SK-N-SH (cell line): ENCODE measurements at regions not wholly inside any gene's neighbourhood (a gene's known extent, or its start where the extent isn't known, plus 50 kb on each side); places are given as distances from the start of the nearest gene placed in this dataset.
A peak's percentile ranks its signal among the peaks of the same experiment; 100 is the strongest.

Experiments
- CTCF ChIA-PET: fragments of 300-600, 350-600 bp; formaldehyde crosslinking; extraction: SDS; loops from one replicate; lab custom pipeline; 2021; lab: Yijun Ruan, JAX
- POLR2A ChIA-PET: fragments of 350-600 bp; sonication (Branson Sonifier 250); formaldehyde crosslinking; extraction: SDS; loops from one replicate; lab custom pipeline; 2020; ENCODE audit warnings: antibody characterized with exemption, inconsistent platforms; lab: Yijun Ruan, JAX
- DNase-seq: peaks from one replicate; pipeline ENCODE4 v3.0.0; 2012
- H2AFZ ChIP-seq: fragments of 200-600 bp; sonication (generic); 2 replicates; pipeline ENCODE4 v1.8.1; 2016; ENCODE audit warnings: antibody characterized with exemption, mild to moderate bottlenecking, low read depth
- H3F3A ChIP-seq: fragments of 200-600 bp; sonication (generic); replicated peaks from 2 replicates; pipeline ENCODE3; 2016; ENCODE audit warnings: antibody characterized with exemption, mild to moderate bottlenecking; ENCODE audit not compliant: insufficient read depth
- H3K27ac ChIP-seq, 2 experiments: fragments of 200-500 bp in 1 of 2; fragments of 200-600 bp in 1 of 2; sonication (Bioruptor generic) in 1 of 2; sonication (generic), shearing (Covaris generic) in 1 of 2; 2 replicates each; pipeline versions ENCODE4 v1.5.1 to v1.6.1; 2014 to 2016; ENCODE audit warnings: low read depth in 2 of 2, inconsistent platforms in 1 of 2, low read length in 1 of 2, mild to moderate bottlenecking in 1 of 2, mixed read lengths in 1 of 2
- H3K27me3 ChIP-seq: fragments of 200-600 bp; sonication (generic), shearing (Covaris generic); 2 replicates; pipeline ENCODE4 v1.6.1; 2016; ENCODE audit warnings: mixed run types; ENCODE audit not compliant: insufficient read depth
- H3K36me3 ChIP-seq, 2 experiments: fragments of 200-500 bp in 1 of 2; fragments of 200-600 bp in 1 of 2; sonication (Bioruptor generic) in 1 of 2; sonication (generic) in 1 of 2; replicated peaks in 1 of 2; 2 replicates each; pipeline versions ENCODE3 to v1.5.1; 2014 to 2016; ENCODE audit warnings: low read length in 1 of 2, mild to moderate bottlenecking in 1 of 2; ENCODE audit not compliant: insufficient read depth in 2 of 2, control insufficient read depth in 1 of 2
- H3K4me1 ChIP-seq, 2 experiments: fragments of 200-500 bp in 1 of 2; fragments of 200-600 bp in 1 of 2; sonication (Bioruptor generic) in 1 of 2; sonication (generic), shearing (Covaris generic) in 1 of 2; 2 replicates each; pipeline versions ENCODE4 v1.5.1 to v1.6.1; 2014 to 2016; ENCODE audit warnings: low read depth in 1 of 2, low read length in 1 of 2, mixed run types in 1 of 2; ENCODE audit not compliant: insufficient read depth in 2 of 2, control insufficient read depth in 1 of 2
- H3K4me2 ChIP-seq: fragments of 200-600 bp; sonication (generic), shearing (Covaris generic); 2 replicates; pipeline ENCODE4 v1.6.1; 2017; ENCODE audit warnings: mixed run types
- H3K4me3 ChIP-seq, 2 experiments: fragments of 200-500 bp in 1 of 2; fragments of 200-600 bp in 1 of 2; sonication (Bioruptor generic) in 1 of 2; sonication (generic), shearing (Covaris generic) in 1 of 2; 2 replicates each; pipeline versions ENCODE4 v1.5.1 to v1.8.1; 2014 to 2016; ENCODE audit warnings: low read depth in 2 of 2, inconsistent platforms in 1 of 2, low read length in 1 of 2, mild to moderate bottlenecking in 1 of 2, mixed read lengths in 1 of 2, moderate library complexity in 1 of 2
- H3K79me2 ChIP-seq: fragments of 200-600 bp; sonication (generic); 2 replicates; pipeline ENCODE4 v1.8.1; 2017; ENCODE audit warnings: mild to moderate bottlenecking; ENCODE audit not compliant: insufficient read depth
- H3K9ac ChIP-seq: fragments of 200-600 bp; sonication (generic); 2 replicates; pipeline ENCODE4 v1.6.1; 2017; ENCODE audit warnings: mixed run types
- H3K9me2 ChIP-seq: fragments of 200-600 bp; sonication (generic); 2 replicates; pipeline ENCODE4 v1.6.1; 2017; ENCODE audit warnings: mixed run types
- H3K9me3 ChIP-seq: fragments of 200-600 bp; sonication (generic); 2 replicates; pipeline ENCODE4 v1.6.1; 2017; ENCODE audit warnings: mixed run types, mild to moderate bottlenecking, moderate library complexity
- H4K20me1 ChIP-seq: fragments of 200-600 bp; sonication (generic); 2 replicates; pipeline ENCODE4 v1.6.1; 2017; ENCODE audit warnings: mild to moderate bottlenecking, mixed run types; ENCODE audit not compliant: insufficient read depth
- EP300 ChIP-seq, 2 experiments: IDR thresholded peaks; 2 replicates each; pipeline versions ENCODE4 v1.4.0 to v1.6.1; 2012; ENCODE audit warnings: borderline replicate concordance in 1 of 2, low read depth in 1 of 2, low read length in 1 of 2
- FOSL2 ChIP-seq: IDR thresholded peaks from 2 replicates; pipeline ENCODE4 v1.4.0; 2012; ENCODE audit warnings: low read depth, mild to moderate bottlenecking, moderate library complexity, borderline replicate concordance
- MEF2A ChIP-seq: IDR thresholded peaks from 2 replicates; pipeline ENCODE4 v1.4.0; 2012; ENCODE audit warnings: low read depth, borderline replicate concordance
- RAD21 ChIP-seq: IDR thresholded peaks from 2 replicates; pipeline ENCODE4 v1.6.1; 2012; ENCODE audit warnings: mild to moderate bottlenecking, low read length
- RCOR1 ChIP-seq: fragments of 150-350 bp; IDR thresholded peaks from 2 replicates; pipeline ENCODE4 v1.6.1; 2017; ENCODE audit warnings: antibody characterized with exemption, low read length
- RFX5 ChIP-seq: IDR thresholded peaks from 2 replicates; pipeline ENCODE4 v1.6.1; 2012; ENCODE audit warnings: mild to moderate bottlenecking, improper control_type of control experiment, low read length
- SIN3A ChIP-seq: IDR thresholded peaks from 2 replicates; pipeline ENCODE4 v1.6.1; 2012; ENCODE audit warnings: low read depth, mild to moderate bottlenecking, low read length, moderate library complexity, borderline replicate concordance
- TEAD4 ChIP-seq: IDR thresholded peaks from 2 replicates; pipeline ENCODE4 v1.4.0; 2012; ENCODE audit warnings: mild to moderate bottlenecking, borderline replicate concordance; ENCODE audit not compliant: insufficient read depth
- USF1 ChIP-seq: IDR thresholded peaks from 2 replicates; pipeline ENCODE4 v1.4.0; 2012; ENCODE audit warnings: low read depth, borderline replicate concordance
- YY1 ChIP-seq: IDR thresholded peaks from 2 replicates; pipeline ENCODE4 v1.4.0; 2012; ENCODE audit warnings: low read depth, mild to moderate bottlenecking
- ZBTB33 ChIP-seq: IDR thresholded peaks from 2 replicates; pipeline ENCODE4 v1.4.0; 2012; ENCODE audit warnings: low read depth, borderline replicate concordance
- WGBS: methylation state at CpG from one replicate; pipeline ENCODE4 v1.1.6; 2017; ENCODE audit warnings: low lambda C conversion rate; 5-methylcytosine and 5-hydroxymethylcytosine counted together

- Histone ChIP-seq H2AFZ (no peak overlapping the region), H3K36me3 (no peaks in the 10 kb centered on the region), H3K4me2 (no peak overlapping the region), H3K9ac (no peak overlapping the region), H3K4me1 (peaks cover 0 to 4% of the 10 kb centered on the region in 2 experiments; a peak in 1 of 4 replicates), H3K9me3 (no peaks in the 10 kb centered on the region), H3K9me2 (no peaks in the 10 kb centered on the region), H3K79me2 (no peaks in the 10 kb centered on the region), H3K4me3 (no peak overlapping the region), H3K27ac (peak overlapping the region in 1 of 2 experiments; percentile 23; a peak in 1 of 4 replicates), H3F3A (no peaks in the 10 kb centered on the region), H4K20me1 (no peaks in the 10 kb centered on the region), H3K27me3 (no peaks in the 10 kb centered on the region)
- ChIA-PET POLR2A (no interaction called here), CTCF (interaction anchor here (0.8 kb wide), 3 partner anchors 10 to 19 kb away, joined by 3 to 4 read pairs (median 3); no protein-coding TSS in a partner anchor)
- DNase-seq, result no peak
- TF ChIP-seq SIN3A, result no peak
- 70% methylated on average over 2 of the region's 2 CpGs for WGBS
These were observed 133.8 kb downstream of the SNX5 start for GRCh38 chr20:17834804-17835203.

- Histone ChIP-seq H3K36me3 (no peaks in the 10 kb centered on the region), H3K9me2 (no peaks in the 10 kb centered on the region), H3K9me3 (no peaks in the 10 kb centered on the region), H3K27me3 (no peaks in the 10 kb centered on the region), H3K9ac (no peak overlapping the region), H3K4me3 (no peak overlapping the region), H3K4me2 (no peak overlapping the region), H2AFZ (no peak overlapping the region), H3K79me2 (no peaks in the 10 kb centered on the region), H3F3A (no peaks in the 10 kb centered on the region), H3K27ac (no peak overlapping the region), H4K20me1 (no peaks in the 10 kb centered on the region), H3K4me1 (peaks cover 0 to 4% of the 10 kb centered on the region in 2 experiments; a peak in 1 of 4 replicates)
- POLR2A ChIA-PET, result no interaction called here
- 65% methylated on average over 9 of the region's 9 CpGs for WGBS
- TF ChIP-seq FOSL2 (no peak), RAD21 (no peak), SIN3A (no peak), YY1 (no peak), ZBTB33 (no peak)
- CTCF ChIA-PET, result no interaction called here
- DNase-seq, result no peak
These were observed 133.4 kb downstream of the BANF2 start for GRCh38 chr20:17833036-17833674.

GRCh38 chr20:17832236-17832915, 132.6 kb downstream of the BANF2 start:
- Histone ChIP-seq H3K27ac (no peak overlapping the region), H2AFZ (no peak overlapping the region), H3K9ac (no peak overlapping the region)
- TF ChIP-seq RFX5, result no peak
- TF ChIP-seq MEF2A, result no peak
- TF ChIP-seq USF1, result no peak
- TF ChIP-seq RCOR1, result no peak
- no peak for TF ChIP-seq ZBTB33
- TF ChIP-seq FOSL2, result no peak
- no peak for TF ChIP-seq TEAD4
- no peak for TF ChIP-seq EP300 (IDR thresholded peaks at IDR 0.05; ENCODE audit: borderline replicate concordance in 1 of 2, low read depth in 1 of 2, low read length in 1 of 2)

More at GRCh38 chr20:17832236-17832915, 132.6 kb downstream of the BANF2 start:
- ChIA-PET CTCF (no interaction called here), POLR2A (no interaction called here)
- no peak for DNase-seq
- H3K36me3 ChIP-seq, result no peaks in the 10 kb centered on the region
- H3K79me2 ChIP-seq, result no peaks in the 10 kb centered on the region
- no peaks in the 10 kb centered on the region for H3K9me2 ChIP-seq
- no peak overlapping the region for H3K4me3 ChIP-seq
- WGBS, result 59% methylated on average over 9 of the region's 9 CpGs
- H3K9me3 ChIP-seq, result no peaks in the 10 kb centered on the region
- H3K27me3 ChIP-seq, result no peaks in the 10 kb centered on the region
- H3F3A ChIP-seq, result no peaks in the 10 kb centered on the region
- no peaks in the 10 kb centered on the region for H4K20me1 ChIP-seq
- H3K4me2 ChIP-seq, result no peak overlapping the region
- peaks cover 0 to 4% of the 10 kb centered on the region in 2 experiments; a peak in 1 of 4 replicates for H3K4me1 ChIP-seq
